Left hindlimb (tissue), 1 donor: ENCODE measurements at regions not wholly inside any gene's neighbourhood (a gene's known extent, or its start where the extent isn't known, plus 50 kb on each side); places are given as distances from the start of the nearest gene placed in this dataset.
"Not testable (repeated sequence)": the region's sequence is repeated elsewhere in the genome, so short reads cannot be mapped to it uniquely, and the experiment has no call there.

Experiments
- DNase-seq: peaks from one replicate; pipeline ENCODE4 v3.0.0-alpha.2; 2018

DNA sequence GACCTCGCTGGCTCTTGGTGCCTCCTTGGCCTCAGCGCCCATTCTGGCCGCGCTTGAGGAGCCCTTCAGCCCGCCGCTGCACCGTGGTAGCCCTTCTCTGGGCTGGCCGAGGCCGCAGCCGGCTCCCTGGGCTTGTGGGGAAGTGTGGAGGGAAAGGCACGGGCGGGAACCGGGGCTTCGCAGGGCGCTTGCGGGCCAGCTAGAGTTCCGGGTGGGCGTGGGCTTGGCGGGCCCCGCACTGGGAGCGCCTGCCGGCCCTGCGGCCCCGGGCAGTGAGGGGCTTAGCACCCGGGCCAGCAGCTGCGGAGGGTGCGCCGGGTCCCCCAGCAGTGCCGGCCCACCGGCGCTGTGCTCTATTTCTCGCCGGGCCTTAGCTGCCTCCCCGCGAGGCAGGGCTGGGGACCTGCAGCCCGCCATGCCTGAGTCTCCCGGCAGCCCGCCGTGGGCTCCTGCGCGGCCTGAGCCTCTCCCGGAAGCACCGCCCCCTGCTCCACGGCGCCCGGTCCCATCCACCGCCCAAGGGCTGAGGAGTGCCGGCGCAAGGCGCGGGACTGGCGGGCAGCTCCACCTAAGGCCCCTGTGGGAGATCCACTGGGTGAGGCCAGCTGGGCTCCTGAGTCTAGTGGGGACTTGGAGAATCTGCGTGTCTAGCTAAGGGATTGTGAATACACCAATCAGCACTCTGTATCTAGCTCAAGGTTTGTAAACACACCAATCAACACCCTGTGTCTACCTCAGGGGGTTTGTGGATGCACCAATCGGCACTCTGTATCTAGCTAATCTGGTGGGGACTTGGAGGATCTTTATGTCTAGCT lies 141.1 kb downstream of the SLCO4C1 start:
- not testable (repeated sequence) for DNase-seq

DNA sequence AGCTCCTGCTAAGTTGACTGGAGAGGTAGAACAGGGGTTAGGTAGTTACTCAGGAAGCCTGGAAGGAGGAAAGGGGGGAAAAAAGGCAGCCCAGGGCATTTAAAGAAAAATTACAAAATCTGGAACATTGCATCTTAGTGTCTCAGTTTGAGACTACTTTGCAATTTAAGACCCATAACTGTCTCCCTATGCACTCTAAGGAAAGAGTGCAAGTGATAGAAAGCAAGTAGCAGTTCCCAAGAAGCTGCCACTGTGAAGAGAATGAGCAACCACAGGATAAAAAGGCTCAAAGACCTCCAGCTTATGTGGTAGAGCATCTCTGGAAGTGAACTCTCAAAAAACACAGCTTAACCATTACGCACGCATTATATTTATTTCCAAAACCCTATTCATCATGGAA lies 141.8 kb downstream of the SLCO4C1 start:
- no peak for DNase-seq

DNA sequence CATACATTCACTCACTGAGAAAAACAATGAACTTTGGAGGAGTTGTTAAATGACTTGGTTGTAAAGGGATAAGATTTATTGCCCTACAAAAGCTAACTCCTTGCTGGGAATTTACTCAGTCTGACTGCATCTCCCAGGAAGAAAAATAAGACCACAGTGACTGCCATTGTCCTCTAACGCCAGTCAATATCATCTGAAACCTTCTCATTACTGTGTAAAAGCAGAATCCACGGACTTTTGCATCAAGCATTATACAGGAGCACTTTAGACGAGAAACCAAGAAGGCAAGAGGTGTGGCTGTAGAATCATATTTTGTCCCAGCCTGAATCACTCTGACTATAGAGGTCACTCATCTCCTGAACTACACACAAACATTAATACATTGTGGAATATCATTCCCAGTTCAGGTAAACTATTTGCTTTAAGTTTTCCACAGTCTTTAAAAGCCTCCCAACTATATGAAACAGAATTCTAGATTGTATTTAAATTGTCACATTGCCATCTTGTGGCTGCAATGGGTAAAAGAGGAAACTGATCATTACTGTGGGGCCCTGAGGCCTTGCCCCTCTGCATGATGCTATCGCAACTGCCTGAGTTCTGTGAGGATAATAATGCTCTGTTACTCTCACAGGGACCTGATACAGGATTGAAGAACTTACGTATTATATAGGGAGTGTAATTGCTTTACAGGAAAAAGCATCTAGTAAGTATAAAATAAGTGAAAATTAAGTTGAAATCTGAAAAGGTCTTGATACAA lies 142.9 kb downstream of the SLCO4C1 start:
- DNase-seq = no peak

DNA sequence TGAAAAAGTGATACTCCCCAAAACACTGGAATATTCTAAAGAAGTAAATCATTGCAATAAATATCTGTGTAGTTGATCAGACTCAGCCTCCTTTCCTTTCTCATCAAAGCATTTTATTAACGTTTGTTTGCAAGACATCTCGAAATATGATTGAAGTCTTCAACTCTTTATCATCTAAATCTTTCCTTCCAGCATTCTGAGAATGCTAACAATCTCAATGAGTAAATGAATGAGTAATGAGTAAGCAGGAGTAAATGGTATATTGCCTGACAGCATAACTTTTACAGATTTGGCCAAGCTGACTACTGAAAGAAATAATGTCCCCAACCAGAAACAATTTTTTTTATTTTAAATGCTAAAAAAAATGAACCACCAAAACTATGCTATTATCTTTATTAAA lies 157.1 kb downstream of the SLCO4C1 start:
- DNase-seq = no peak

DNA sequence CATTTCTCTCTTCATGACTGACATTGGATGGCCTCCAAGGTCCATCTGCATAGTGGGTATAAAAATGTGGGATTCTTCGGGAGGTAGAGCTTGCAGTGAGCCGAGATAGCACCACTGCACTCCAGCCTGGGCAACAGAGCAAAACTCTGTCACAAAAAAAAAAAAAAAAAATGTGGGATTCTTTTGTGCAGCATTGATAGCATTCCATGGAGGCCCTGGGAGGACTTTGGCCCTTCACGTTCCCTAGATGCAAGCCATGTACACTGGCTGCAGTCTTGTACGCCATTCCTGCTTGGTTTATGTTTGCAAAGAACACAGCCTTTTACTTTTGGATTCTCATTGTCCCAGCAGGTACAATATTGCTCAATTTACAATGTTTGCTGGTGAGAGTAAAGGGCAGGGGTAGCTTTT lies 157.8 kb downstream of the SLCO4C1 start:
- no peak for DNase-seq

DNA sequence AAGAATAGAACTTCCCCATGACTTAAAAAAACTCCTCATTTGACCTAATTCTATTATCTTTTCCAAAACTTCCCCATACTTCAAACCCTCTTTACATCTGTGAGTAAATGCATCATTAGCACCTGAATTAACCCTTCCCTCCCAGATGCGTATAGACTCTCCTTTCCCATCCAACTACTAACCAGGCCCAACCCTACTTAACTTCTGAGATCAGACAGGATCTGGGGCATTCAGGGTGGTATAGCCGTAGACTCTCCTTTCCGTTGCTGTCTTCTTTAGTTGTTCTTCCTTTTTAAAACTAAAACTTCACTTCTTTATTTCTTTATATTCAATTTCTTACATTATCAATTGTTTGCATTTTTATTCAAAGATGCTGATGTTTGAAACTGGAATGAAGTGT lies 165.2 kb downstream of the SLCO4C1 start:
- no peak for DNase-seq

DNA sequence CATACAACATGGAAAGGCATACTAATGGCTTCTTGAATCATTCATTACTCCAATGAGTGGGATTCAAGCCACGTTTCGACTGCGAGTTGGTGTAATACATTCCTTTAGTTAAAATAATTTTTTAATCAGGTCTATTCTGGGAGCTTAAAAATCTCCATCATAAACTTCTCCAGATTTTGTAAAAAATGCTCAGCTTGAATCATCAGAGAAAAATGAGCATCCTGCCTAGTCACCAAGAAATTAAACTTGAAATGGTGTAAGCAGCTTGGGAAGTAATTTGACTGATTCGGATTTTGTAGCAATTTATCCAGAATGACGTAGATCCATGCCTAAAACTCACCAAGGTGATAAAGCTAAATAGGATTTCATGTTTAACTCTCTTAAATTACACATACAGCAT lies 165.7 kb downstream of the SLCO4C1 start:
- DNase-seq = no peak

DNA sequence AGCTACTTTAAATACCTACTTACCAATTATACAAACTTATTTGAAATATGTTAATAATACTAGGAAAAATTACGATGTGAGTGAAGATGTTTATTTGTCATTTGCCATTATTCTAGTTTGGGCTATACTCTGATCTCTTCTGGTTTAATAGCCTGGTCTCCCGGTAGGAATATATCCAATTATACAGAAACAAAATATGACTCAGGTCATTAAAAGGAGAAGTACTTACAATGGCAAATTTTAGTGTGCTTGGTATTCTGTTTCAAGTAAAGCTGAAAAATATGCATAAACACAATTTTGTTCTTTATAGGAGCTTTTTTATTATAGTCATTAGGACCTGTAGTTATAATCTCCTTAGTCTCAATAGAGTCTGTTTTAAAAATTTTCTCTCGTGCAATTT lies 176.8 kb downstream of the SLCO4C1 start:
- DNase-seq = no peak

DNA sequence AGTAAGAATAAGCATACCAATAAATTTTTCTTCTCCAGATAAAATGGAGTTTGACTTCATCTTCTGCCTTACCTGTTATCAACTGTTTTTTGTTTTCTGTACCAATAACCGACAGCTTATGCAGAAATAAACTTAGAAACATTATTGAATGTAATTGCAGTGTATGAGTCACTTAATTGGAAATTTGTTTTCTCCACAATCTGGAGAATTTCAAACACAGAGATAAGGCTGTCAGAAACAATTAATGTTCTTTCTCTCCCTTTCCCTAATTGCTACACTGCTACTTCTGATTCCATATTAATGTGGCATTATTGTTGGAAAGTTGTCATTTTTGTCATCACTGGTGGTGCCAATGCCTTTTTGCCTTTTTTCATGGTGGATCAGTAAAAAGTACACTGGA lies 180.3 kb downstream of the SLCO4C1 start:
- no peak for DNase-seq

DNA sequence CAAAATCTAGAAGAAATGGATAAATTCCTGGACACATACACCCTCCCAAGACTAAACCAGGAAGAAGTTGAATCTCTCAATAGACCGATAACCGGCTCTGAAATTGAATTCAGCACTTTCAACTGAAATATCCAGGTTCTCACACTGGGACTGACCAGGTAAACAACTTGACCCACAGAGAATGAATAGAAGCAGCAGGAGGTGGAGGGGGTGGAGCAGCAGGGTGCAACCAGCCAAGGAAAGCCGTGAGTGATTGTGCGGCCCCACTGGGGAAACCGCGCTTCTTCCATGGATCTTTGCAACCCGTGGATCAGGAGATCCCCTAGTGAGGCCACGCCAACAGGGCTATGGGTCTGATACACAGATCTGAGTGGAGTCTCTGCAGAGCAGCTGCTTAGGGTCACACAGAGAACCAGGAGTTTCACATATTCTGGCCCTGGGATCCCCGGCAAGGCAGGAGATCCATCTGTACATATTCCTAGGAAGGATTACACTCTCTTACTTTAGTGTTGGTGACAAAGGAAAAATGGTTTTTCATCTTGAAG lies 181.5 kb downstream of the SLCO4C1 start:
- no peak for DNase-seq

DNA sequence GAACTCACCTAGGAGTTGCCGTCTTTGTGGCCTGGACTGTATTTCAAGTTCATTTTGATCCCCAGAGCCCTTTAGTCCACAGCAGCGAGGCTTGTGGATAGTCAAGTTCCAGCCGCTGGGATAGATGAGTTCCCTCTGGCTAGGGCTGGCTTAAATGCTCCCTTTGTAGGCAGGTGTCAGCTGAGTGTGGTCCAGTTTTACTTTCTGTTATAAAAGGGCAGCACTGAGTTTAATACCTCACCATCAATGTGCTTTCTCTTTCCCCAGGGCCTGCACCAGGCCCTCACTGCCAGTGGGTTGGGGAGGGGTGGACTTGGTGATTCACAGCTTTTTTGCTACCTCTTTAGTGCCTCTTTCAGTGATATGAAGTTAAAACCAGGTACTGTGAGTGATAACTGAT lies 188.2 kb downstream of the SLCO4C1 start:
- no peak for DNase-seq

DNA sequence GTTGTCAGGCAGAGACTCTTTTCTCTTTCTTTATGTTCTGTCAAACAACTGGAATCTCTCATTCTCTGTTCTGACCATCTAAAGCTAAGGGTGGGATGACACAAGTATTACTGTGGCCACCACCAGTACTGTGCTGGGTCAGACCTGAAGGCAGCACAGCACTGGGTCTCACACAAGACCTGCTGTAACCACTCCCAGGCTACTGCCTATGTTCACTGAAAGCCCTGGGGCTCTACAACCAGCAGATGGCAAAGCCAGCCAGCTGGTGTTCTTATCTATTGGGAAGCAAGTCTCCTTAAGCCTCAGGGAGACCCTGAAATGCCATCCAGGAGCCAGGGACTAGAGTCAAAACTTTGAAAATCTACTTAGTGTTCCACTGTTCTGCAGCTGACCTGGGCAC lies 189.5 kb downstream of the SLCO4C1 start:
- DNase-seq = no peak

DNA sequence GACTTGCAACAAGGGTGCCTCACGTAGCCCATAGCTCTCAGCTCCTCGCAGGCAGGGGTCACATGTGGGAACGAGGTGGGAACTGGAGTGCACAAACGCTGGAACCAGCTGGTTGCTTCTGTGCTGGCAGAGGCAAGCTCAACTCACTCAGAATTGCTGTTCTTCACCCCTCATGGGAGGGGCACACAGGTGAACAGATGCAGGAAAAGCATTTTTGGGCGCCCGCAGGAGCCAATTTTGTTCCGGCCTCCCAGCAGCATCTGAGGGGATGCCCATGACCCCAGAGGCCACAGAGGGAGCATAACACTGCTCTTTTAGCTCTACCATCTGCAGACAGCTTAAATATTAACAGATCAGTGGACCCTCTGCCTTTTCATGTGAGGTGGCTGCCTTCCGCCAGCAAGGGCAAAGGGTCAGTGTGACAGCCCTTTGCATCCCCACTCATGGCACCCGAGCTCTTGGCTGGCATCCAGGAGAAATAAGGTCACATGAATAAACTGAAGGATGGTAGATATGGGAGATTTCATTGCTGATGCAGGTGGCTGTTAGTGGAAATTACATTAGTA lies 196.2 kb downstream of the SLCO4C1 start:
- DNase-seq = no peak

DNA sequence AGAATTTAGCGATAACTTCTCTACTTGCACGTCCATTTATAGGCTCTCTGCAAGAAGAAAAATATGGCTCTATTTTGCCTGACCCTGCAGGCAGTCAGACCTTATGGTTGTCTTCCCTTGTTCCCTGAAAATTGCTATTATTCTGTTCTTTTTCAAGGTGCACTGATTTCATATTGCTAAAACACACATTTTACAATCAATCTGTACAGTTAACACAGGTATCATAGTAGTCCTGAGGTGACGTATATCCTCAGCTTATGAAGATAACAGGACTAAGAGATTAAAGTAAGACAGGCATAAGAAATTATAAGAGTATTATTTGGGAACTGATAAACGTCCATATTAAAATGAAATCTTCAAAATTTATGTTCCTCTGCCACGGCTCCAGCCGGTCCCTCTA lies 197.0 kb downstream of the SLCO4C1 start:
- DNase-seq = not testable (repeated sequence)

DNA sequence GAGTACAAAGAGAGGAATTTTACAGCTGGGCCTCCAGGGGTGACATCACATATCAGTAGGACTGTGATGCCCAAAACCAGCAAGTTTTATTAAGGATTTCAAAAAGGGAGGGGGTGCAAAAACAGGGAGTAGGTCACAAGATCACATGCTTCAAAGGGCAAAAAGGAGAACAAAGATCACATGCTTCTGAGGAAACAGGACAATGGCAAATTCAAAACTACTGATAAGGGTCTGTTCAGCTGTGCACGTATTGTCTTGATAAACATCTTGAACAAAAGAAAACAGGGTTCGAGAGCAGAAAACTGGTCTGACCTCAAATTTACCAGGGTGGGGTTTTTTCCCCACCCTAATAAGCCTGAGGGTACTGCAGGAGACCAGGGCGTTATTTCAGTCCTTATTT lies 197.5 kb downstream of the SLCO4C1 start:
- DNase-seq = not testable (repeated sequence)

DNA sequence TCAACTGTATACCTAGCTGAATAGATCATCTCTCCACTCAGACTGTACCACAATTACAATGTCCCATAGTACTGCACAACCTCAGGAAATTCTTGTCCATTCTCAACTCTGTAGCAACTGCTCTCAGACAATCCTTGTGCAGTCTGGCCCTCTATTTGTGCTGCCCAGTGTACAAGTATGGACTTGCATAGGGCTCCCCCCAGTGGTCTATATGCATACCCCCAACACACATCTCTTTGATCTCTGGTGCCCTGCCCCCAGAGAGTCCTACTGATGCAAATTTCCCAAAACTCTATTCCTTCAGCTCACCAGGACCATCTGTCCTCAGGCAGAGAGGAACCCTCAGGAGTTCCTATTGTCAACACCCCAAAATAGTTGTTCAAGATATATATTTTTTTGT lies 205.3 kb downstream of the SLCO4C1 start:
- no peak for DNase-seq

DNA sequence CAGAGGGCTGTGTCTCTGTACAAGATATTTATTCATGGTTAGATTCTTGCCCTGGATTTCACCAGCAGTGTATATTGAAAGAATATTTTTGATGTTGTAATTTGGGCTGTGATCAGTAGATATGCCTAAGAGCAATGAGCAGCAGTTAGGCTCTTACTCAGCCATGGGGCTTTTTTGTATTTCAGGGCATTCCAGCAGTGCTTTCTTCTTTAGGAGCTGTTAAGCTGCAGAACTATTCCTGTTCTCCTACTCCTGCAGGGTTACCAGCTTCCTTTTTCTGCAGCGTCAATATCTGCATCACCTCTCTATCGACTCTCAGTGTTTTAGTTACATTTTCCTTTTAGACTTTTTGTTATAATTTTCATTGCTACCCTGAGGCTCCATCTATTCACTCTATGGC lies 206.2 kb downstream of the SLCO4C1 start:
- DNase-seq = no peak

DNA sequence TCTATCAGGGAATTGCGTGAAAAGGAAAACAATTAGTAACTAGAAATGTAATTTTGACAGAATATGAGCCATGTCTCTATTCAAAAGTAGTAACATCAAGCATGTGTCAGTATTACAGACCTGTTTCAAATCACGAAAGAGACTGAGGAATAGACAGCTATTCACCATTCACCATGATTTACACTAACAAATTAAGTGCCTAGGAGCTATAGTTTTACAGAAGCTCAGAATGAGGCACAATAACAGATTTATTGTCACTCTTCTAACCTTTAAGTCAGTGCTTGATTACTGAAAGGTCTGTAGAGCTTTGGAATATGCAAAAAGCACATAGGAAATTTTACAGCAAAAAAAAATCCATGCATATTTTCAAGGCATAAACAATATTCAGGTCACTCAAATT lies 208.2 kb downstream of the SLCO4C1 start:
- DNase-seq = no peak

DNA sequence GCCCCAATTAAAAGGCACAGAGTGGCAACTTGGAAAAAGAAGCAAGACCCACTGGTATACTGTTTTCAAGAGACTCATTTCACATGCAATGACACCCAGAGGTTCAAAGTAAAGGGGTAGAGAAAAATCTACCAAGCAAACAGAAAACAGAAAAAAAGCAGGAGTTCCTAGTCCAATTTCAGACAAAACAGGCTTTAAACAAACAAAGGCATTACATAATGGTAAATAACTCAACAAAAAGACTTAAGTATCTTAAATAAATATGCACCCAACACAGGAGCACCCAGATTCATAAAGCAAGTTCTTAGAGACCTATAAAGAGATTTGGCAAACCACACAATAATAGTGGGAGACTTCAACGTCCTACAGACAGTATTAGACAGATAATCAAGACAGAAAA lies 215.8 kb downstream of the SLCO4C1 start:
- no peak for DNase-seq

DNA sequence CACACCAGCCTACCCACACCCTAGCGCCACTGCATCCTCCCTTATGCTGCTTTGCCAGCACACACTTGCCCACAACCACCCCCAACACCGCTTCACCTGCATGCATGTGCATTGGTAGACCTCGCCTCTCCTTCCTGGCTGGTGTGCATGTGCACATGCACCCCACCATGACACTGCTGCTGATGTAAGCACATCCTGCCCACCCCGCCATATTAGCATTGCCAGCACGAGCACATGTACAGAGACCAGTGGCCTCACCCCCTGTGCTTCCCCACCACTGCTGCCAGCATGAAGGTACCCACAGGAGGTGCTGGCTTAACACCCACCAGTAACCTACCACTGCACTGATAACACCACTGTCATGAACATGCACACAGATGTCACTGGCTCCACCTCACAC lies 218.2 kb downstream of the SLCO4C1 start:
- DNase-seq = no peak

DNA sequence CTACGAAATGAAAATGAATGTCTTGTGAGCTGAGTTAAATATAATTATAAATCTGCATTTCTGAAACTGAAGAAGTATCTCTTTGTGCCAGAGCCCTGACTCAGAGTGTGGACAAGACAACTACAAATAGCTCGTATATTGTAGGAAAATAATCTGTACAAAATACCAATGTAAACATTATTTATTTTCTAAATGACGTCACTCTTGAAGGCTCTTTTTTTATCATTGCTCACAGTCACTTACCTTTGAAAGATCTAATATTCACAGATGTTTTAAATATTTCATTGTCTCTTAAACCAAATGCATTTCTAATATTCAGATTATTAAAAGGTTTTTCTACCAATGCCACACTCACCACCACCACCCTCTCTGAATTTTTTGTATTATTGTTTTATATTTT lies 226.1 kb downstream of the SLCO4C1 start:
- DNase-seq = no peak

DNA sequence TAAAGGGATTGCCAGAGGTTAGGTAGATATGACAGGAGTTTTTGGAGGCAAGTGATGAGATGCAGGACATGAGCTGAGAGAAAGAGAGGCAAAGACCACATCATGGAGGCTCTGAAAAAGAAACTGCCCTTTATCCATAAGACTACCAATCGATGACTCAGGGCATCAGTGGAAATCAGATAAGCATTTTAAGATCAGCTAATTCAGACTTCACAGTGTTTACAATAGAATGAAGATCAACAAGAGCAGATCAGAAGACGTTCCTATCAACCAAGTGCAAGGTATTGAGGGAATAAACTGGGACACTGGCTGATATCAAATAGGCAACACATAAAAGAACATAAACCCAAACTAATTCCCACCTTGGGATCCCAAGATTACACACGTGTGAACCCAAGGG lies 227.2 kb downstream of the SLCO4C1 start:
- no peak for DNase-seq

DNA sequence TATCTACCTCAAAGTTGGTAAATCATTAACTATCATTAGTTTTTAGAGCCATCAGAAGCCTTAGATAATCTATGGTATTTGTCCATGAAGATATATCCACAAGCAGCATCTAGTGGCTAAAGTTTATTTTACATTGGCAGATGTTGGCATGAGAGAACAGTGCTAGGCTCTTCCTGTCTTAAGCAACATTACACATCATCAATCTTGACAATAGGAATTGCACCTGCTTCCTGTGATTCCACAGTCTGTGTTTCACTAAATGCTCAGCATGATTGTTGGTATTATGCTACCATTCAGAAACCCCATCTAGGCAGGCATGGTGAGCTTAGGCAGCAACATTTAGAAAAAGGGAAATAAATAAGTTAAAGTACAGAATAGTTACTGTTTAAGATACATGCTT lies 246.6 kb downstream of the SLCO4C1 start:
- no peak for DNase-seq

DNA sequence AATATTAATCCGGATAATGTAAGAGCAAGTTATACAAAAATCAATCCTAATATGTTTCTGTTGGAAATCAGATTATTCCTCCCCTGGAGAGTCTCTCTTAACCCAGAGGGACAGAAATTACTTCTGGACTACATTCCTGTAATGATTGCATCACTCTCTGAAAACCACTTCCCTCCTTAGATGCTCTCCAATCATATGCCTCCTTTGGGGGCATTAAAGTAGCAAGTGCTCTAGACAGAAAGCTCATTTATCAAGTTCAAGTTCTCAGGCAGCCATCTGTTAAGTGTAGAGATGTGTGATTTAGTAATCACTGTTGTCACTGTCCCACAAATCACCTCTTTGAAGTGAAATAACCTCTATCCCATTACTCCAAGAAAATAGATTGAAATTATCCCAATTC lies 247.1 kb downstream of the SLCO4C1 start:
- DNase-seq = no peak
